ENCODE measurements at regions not wholly inside any gene's neighbourhood (a gene's known extent, or its start where the extent isn't known, plus 50 kb on each side); places are given as distances from the start of the nearest gene placed in this dataset.

- TF ChIP-seq POLR2AphosphoS5 (IDR thresholded peaks at IDR 0.05; ENCODE audit: low read depth, low read length) = no peak
- no peak for TF ChIP-seq POLR2A (IDR thresholded peaks at IDR 0.05; ENCODE audit: low read depth, low read length)
- TF ChIP-seq TAF1 (IDR thresholded peaks at IDR 0.05; ENCODE audit: borderline replicate concordance, low read depth, low read length) = no peak
Measured at GRCh38 chr3:18843983-18844382, 304.3 kb upstream of the KCNH8 start.

All from GM12892 (cell line).